ENCODE measurements at regions not wholly inside any gene's neighbourhood (a gene's known extent, or its start where the extent isn't known, plus 50 kb on each side); places are given as distances from the start of the nearest gene placed in this dataset.

DNA sequence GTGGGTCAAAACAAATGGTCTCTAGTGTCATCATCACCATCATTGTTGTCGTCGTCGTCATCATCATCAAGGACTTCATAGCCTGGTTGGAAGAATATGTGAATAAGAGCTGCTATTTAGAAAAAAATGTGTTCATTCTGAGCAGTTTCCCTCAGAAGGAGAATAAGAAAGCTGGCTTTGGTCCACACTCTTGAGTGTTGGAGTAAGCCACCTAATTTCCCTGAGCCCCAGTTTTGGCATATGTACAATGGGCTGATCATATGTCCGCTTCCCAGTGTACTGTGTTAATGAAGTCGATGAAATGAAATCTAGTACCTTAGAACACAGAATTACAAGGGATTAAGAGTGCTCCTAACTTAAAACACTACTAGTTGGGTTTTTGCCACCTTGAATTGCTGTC lies 545.5 kb downstream of the CCDC171 start:
- TF ChIP-seq ZNF274 (IDR thresholded peaks at IDR 0.05; ENCODE audit: low read depth, low read length) = no peak
- no peak for TF ChIP-seq POLR2A (IDR thresholded peaks at IDR 0.05; ENCODE audit: borderline replicate concordance, extremely low read depth, insufficient read depth, insufficient read length)
- TF ChIP-seq, protein P1, sequence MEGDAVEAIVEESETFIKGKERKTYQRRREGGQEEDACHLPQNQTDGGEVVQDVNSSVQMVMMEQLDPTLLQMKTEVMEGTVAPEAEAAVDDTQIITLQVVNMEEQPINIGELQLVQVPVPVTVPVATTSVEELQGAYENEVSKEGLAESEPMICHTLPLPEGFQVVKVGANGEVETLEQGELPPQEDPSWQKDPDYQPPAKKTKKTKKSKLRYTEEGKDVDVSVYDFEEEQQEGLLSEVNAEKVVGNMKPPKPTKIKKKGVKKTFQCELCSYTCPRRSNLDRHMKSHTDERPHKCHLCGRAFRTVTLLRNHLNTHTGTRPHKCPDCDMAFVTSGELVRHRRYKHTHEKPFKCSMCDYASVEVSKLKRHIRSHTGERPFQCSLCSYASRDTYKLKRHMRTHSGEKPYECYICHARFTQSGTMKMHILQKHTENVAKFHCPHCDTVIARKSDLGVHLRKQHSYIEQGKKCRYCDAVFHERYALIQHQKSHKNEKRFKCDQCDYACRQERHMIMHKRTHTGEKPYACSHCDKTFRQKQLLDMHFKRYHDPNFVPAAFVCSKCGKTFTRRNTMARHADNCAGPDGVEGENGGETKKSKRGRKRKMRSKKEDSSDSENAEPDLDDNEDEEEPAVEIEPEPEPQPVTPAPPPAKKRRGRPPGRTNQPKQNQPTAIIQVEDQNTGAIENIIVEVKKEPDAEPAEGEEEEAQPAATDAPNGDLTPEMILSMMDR (IDR thresholded peaks at IDR 0.05 in 2 of 3, conservative IDR thresholded peaks at IDR 0.05 in 1 of 3; ENCODE audit: borderline replicate concordance in 1 of 3, insufficient read depth in 1 of 3, low read depth in 2 of 3, low read length in 2 of 3) = no peak
- TF ChIP-seq, protein P2, sequence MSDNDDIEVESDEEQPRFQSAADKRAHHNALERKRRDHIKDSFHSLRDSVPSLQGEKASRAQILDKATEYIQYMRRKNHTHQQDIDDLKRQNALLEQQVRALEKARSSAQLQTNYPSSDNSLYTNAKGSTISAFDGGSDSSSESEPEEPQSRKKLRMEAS (IDR thresholded peaks at IDR 0.05) = no peak
- TF ChIP-seq EZH2 (IDR thresholded peaks at IDR 0.05) = no peak
- TF ChIP-seq, protein P3, sequence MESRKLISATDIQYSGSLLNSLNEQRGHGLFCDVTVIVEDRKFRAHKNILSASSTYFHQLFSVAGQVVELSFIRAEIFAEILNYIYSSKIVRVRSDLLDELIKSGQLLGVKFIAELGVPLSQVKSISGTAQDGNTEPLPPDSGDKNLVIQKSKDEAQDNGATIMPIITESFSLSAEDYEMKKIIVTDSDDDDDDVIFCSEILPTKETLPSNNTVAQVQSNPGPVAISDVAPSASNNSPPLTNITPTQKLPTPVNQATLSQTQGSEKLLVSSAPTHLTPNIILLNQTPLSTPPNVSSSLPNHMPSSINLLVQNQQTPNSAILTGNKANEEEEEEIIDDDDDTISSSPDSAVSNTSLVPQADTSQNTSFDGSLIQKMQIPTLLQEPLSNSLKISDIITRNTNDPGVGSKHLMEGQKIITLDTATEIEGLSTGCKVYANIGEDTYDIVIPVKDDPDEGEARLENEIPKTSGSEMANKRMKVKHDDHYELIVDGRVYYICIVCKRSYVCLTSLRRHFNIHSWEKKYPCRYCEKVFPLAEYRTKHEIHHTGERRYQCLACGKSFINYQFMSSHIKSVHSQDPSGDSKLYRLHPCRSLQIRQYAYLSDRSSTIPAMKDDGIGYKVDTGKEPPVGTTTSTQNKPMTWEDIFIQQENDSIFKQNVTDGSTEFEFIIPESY (IDR thresholded peaks at IDR 0.05; ENCODE audit: extremely low read depth, insufficient replicate concordance, low read length) = no peak
